Fibroblast of mammary gland (primary cell): ENCODE measurements at regions not wholly inside any gene's neighbourhood (a gene's known extent, or its start where the extent isn't known, plus 50 kb on each side); places are given as distances from the start of the nearest gene placed in this dataset.

ENCODE experiments used
- DNase-seq: peaks from one replicate; pipeline ENCODE4 v3.0.0-alpha.2; 2010; ENCODE audit warnings: low read depth
- H3K4me3 ChIP-seq: 2 replicates; pipeline ENCODE4 v1.5.1; 2011; ENCODE audit warnings: low read depth, mild to moderate bottlenecking, low read length, moderate library complexity; ENCODE audit not compliant: control insufficient read depth
- TF ChIP-seq, protein P1 (sequence below): conservative IDR thresholded peaks from 2 replicates; pipeline ENCODE4 v1.5.1; 2011; ENCODE audit warnings: low read depth, low read length, inconsistent platforms; ENCODE audit not compliant: control insufficient read depth, insufficient read depth

DNA sequence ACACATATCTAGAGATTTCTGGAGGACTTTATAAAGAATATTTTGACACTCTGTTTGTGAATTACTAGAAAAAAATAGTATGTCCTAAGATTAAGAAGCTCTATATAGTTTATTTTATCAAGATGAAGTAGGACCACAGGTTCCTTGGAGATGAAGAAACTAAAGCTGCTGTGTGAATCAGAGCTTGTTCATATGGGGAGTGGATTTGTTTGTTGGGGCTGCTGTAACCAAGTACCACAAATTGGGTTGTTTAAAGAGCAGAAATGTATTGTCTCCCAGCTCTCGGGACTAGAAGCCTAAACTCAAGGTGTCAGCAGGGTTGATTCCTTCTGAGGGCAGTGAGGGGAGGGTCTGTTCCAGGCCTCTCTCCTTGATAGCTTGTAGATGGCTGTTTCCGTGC, 270.6 kb upstream of the UMPS start:
- no peak for DNase-seq
- H3K4me3 ChIP-seq, result no peak overlapping the region
- TF ChIP-seq, protein P1, sequence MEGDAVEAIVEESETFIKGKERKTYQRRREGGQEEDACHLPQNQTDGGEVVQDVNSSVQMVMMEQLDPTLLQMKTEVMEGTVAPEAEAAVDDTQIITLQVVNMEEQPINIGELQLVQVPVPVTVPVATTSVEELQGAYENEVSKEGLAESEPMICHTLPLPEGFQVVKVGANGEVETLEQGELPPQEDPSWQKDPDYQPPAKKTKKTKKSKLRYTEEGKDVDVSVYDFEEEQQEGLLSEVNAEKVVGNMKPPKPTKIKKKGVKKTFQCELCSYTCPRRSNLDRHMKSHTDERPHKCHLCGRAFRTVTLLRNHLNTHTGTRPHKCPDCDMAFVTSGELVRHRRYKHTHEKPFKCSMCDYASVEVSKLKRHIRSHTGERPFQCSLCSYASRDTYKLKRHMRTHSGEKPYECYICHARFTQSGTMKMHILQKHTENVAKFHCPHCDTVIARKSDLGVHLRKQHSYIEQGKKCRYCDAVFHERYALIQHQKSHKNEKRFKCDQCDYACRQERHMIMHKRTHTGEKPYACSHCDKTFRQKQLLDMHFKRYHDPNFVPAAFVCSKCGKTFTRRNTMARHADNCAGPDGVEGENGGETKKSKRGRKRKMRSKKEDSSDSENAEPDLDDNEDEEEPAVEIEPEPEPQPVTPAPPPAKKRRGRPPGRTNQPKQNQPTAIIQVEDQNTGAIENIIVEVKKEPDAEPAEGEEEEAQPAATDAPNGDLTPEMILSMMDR, result no peak

DNA sequence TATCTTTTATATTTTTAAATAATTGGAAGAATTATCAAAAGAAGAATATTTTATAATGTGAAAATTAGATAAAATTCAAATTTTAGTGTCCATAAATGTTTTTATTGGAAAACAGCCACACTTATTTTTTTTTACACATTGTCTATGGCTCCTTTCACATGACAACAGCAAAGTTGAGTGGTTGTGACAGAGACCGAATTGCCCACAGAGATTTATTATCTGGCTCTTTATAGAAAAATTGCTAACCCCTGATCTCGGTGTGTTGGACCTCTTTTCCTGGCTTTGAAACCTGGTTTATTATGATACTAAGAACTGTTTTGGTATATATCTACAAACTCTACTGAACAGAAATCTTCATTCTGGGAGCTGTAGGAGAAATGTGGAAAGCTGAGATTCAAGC, 269.1 kb upstream of the UMPS start:
- DNase-seq, result no peak
- no peak overlapping the region for H3K4me3 ChIP-seq
- TF ChIP-seq, protein P1, result no peak

DNA sequence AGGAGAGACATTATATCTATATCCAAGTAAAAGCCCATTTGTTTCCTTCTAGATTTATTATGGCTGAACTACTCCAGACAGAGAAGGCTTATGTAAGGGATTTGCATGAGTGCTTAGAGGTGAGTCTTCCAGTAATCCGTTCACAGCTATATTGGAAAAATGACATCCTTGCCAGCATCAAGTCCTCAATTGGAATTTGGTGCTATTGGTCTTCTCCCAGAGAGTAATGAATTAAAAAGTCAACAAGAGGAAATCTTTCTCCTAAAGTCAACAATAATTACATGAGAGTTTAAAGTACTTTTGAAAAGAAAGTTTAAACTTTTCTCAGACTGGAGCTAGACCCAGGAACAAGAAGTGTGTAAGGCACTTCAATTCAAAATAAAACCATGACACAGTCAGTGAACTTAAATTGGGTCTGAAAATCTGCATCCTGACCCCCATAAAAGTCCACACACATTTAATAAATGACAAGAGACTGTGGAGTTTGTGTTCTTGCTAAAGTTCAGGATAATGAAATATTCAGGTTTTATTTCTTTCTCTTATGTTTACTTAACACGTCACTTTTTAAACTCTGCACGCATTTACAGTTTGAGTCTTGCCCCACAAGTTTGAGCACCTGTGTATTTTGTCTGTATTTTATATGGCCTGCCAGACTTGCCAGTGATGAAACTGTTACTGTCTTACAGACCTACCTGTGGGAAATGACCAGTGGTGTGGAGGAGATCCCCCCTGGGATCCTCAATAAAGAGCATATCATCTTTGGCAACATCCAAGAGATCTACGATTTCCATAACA, 268.2 kb upstream of the UMPS start:
- no peak for DNase-seq
- TF ChIP-seq, protein P1, result no peak
- no peak overlapping the region for H3K4me3 ChIP-seq

GRCh38 chr3:124463234-124463633, 267.0 kb upstream of the UMPS start:
- H3K4me3 ChIP-seq, result no peak overlapping the region
- DNase-seq, result no peak
- TF ChIP-seq, protein P1, result no peak

- peak; percentile 28 for DNase-seq
Observed at GRCh38 chr3:124467980-124468902, 262.0 kb upstream of the UMPS start.

DNA sequence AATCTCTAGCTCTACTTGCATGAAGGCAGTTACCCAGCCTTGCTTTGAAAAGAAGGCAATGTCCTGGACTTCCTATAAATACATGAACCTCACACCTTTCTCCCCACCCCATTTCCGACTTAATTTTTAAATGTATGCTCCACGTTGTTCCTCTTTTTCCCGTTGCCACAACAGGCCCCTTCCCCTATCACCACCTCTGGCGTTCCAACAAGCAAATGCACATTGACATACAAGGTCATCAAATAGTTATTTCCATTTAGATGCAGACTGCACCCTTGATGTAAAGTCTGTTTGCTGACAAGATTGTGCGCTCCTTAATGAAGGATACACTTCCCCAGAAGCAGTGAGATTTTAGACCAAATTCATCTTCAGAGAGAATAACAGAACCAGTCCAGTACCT, 260.7 kb upstream of the UMPS start:
- TF ChIP-seq, protein P1, result no peak
- H3K4me3 ChIP-seq, result no peak overlapping the region

More at GRCh38 chr3:124467980-124468902, 262.0 kb upstream of the UMPS start:
- TF ChIP-seq, protein P1, result peak; percentile 98
- no peak overlapping the region for H3K4me3 ChIP-seq

More for the DNA sequence above, 260.7 kb upstream of the UMPS start:
- no peak for DNase-seq
